Keratinocyte (primary cell): ENCODE measurements at regions not wholly inside any gene's neighbourhood (a gene's known extent, or its start where the extent isn't known, plus 50 kb on each side); places are given as distances from the start of the nearest gene placed in this dataset.

ENCODE experiments used
- DNase-seq: peaks from one replicate; pipeline ENCODE4 v3.0.0-alpha.2; 2011; ENCODE audit warnings: low read depth, missing footprints, low spot score
- FAIRE-seq: peaks from 2 replicates; lab custom pipeline; 2011; peaks lifted over from hg19 to GRCh38; lab: Jason Lieb, UNC
- H2AFZ ChIP-seq: 2 replicates; pipeline ENCODE4 v1.6.0; 2012; ENCODE audit warnings: low read length, control low read depth, inconsistent platforms; ENCODE audit not compliant: control insufficient read depth
- H3K27ac ChIP-seq: 2 replicates; pipeline ENCODE4 v1.5.1; 2011; ENCODE audit warnings: low read length; ENCODE audit not compliant: control insufficient read depth, insufficient read depth
- H3K27me3 ChIP-seq: 3 replicates; pipeline ENCODE4 v1.6.0; 2011; ENCODE audit warnings: low read length; ENCODE audit not compliant: control insufficient read depth, insufficient read depth; ENCODE audit errors: extremely low read depth
- H3K36me3 ChIP-seq, 2 experiments: 2 replicates in 1 of 2; 3 replicates in 1 of 2; pipeline ENCODE4 v1.5.1; 2011; ENCODE audit warnings: low read length in 2 of 2, mild to moderate bottlenecking in 1 of 2; ENCODE audit not compliant: control insufficient read depth in 2 of 2, insufficient read depth in 2 of 2; ENCODE audit errors: extremely low read depth in 1 of 2
- H3K4me1 ChIP-seq: 3 replicates; pipeline ENCODE4 v1.5.1; 2011; ENCODE audit warnings: low read length; ENCODE audit not compliant: control insufficient read depth, insufficient read depth; ENCODE audit errors: extremely low read depth
- H3K4me2 ChIP-seq: 3 replicates; pipeline ENCODE4 v1.6.0; 2011; ENCODE audit warnings: low read depth, low read length; ENCODE audit not compliant: control insufficient read depth, insufficient read depth; ENCODE audit errors: extremely low read depth
- H3K4me3 ChIP-seq, 3 experiments: fragments of 200-600 bp in 1 of 3; sonication (generic) in 1 of 3; 2 replicates in 2 of 3; 3 replicates in 1 of 3; pipeline ENCODE4 v1.5.1; 2011 to 2016; ENCODE audit warnings: low read length in 3 of 3, mild to moderate bottlenecking in 3 of 3, control low read depth in 2 of 3, inconsistent platforms in 1 of 3, low read depth in 1 of 3, mixed read lengths in 1 of 3, mixed run types in 1 of 3, moderate library complexity in 1 of 3; ENCODE audit not compliant: control insufficient read depth in 2 of 3, insufficient read depth in 2 of 3; ENCODE audit errors: extremely low read depth in 1 of 3
- H3K79me2 ChIP-seq: 2 replicates; pipeline ENCODE4 v1.6.0; 2012; ENCODE audit warnings: low read length; ENCODE audit not compliant: control insufficient read depth, insufficient read depth
- H3K9ac ChIP-seq: 3 replicates; pipeline ENCODE4 v1.6.0; 2011; ENCODE audit warnings: low read length; ENCODE audit not compliant: control insufficient read depth, insufficient read depth; ENCODE audit errors: extremely low read depth
- H3K9me1 ChIP-seq: 3 replicates; pipeline ENCODE4 v1.6.0; 2011; ENCODE audit warnings: low read length; ENCODE audit not compliant: control insufficient read depth, insufficient read depth; ENCODE audit errors: extremely low read depth
- H3K9me3 ChIP-seq: 2 replicates; pipeline ENCODE4 v1.5.1; 2012; ENCODE audit warnings: low read depth, low read length; ENCODE audit not compliant: control insufficient read depth
- H4K20me1 ChIP-seq: 3 replicates; pipeline ENCODE4 v1.6.0; 2011; ENCODE audit warnings: low read length; ENCODE audit not compliant: control insufficient read depth, insufficient read depth; ENCODE audit errors: extremely low read depth
- EZH2 ChIP-seq: IDR thresholded peaks from one replicate; pipeline ENCODE4 v1.6.1; 2012; ENCODE audit warnings: inconsistent platforms, mild to moderate bottlenecking, low read length, moderate library complexity
- dilution Hi-C: fragments of 300-500 bp; cut with MboI; formaldehyde crosslinking; loops from one replicate; pipeline ENCODE4 v1.7.0; 2020; ENCODE audit warnings: low sequenced_read_pairs; ENCODE audit not compliant: extremely low pct_ligation_motif_present
- TF ChIP-seq, protein P1 (sequence below), 3 experiments: IDR thresholded peaks in 1 of 3; conservative IDR thresholded peaks in 1 of 3; optimal IDR thresholded peaks in 1 of 3; 2 replicates in 2 of 3; 3 replicates in 1 of 3; pipeline versions ENCODE3 to v1.5.1; 2011; ENCODE audit warnings: low read length in 3 of 3, mild to moderate bottlenecking in 3 of 3, moderate library complexity in 2 of 3, control low read depth in 1 of 3, inconsistent platforms in 1 of 3; ENCODE audit not compliant: insufficient read depth in 2 of 3; ENCODE audit errors: extremely low read depth in 1 of 3

DNA sequence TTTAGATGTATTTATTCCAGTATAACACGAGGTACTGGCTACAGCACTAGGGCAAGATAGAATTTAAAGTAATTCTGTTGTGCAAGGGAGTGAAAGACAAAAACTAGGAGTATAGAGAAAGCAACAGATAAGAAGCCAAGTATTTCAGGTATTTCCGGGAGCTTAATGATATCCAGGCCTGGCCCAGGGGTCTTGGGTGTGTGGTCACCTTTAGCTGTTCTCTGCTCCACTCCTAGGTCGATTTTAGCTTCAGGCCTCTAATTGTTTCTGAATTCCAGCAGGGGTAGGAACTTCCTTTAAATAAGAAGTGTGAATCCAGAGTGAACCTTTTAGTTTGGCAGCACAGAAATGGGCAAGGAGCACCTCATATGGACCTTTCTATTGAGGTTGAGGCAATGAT, 342.3 kb upstream of the MYT1L start:
- Histone ChIP-seq H3K4me2 (no peak overlapping the region), H3K9me1 (no peaks in the 10 kb centered on the region), H3K4me1 (no peaks in the 10 kb centered on the region), H3K27ac (no peak overlapping the region), H3K27me3 (no peaks in the 10 kb centered on the region), H3K36me3 (no peaks in the 10 kb centered on the region), H3K9ac (no peak overlapping the region), H4K20me1 (no peaks in the 10 kb centered on the region), H2AFZ (no peak overlapping the region), H3K9me3 (peaks cover 2% of the 10 kb centered on the region), H3K4me3 (no peak overlapping the region), H3K79me2 (no peaks in the 10 kb centered on the region)
- dilution Hi-C loops = no loop called here
- DNase-seq (no peak), FAIRE-seq (no peak)
- TF ChIP-seq, protein P1, sequence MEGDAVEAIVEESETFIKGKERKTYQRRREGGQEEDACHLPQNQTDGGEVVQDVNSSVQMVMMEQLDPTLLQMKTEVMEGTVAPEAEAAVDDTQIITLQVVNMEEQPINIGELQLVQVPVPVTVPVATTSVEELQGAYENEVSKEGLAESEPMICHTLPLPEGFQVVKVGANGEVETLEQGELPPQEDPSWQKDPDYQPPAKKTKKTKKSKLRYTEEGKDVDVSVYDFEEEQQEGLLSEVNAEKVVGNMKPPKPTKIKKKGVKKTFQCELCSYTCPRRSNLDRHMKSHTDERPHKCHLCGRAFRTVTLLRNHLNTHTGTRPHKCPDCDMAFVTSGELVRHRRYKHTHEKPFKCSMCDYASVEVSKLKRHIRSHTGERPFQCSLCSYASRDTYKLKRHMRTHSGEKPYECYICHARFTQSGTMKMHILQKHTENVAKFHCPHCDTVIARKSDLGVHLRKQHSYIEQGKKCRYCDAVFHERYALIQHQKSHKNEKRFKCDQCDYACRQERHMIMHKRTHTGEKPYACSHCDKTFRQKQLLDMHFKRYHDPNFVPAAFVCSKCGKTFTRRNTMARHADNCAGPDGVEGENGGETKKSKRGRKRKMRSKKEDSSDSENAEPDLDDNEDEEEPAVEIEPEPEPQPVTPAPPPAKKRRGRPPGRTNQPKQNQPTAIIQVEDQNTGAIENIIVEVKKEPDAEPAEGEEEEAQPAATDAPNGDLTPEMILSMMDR (optimal IDR thresholded peaks at IDR 0.05 in 1 of 3, IDR thresholded peaks at IDR 0.05 in 1 of 3, conservative IDR thresholded peaks at IDR 0.05 in 1 of 3; ENCODE audit: extremely low read depth in 1 of 3, insufficient read depth in 2 of 3, low read length in 3 of 3) = no peak
- no peak for TF ChIP-seq EZH2

DNA sequence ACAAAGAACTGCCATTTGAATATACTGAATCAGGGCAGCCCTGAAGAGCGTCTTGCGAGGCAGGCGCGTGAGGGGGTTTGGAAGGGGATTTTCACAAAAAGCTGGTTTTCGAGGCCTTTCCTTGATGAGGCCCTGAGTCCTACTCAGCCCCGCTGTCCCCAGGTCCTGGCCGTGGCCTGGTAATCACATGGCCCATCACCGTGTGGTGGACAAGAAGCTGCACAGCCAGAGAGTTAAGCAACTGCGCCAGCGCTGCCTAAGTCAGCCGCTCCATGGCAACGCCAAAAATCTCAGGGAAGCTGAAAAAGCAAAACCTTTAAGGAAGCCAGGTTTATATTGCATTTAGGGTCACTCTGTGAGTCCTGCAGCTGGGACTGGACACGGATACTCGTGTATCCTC, 341.2 kb upstream of the MYT1L start:
- no peak for FAIRE-seq

More for the DNA sequence above, 341.2 kb upstream of the MYT1L start:
- no peak for DNase-seq
- Histone ChIP-seq H3K9ac (no peak overlapping the region), H3K27ac (no peak overlapping the region), H3K4me3 (no peak overlapping the region), H3K4me2 (no peak overlapping the region), H4K20me1 (no peaks in the 10 kb centered on the region), H3K36me3 (no peaks in the 10 kb centered on the region), H3K9me1 (no peaks in the 10 kb centered on the region), H3K79me2 (no peaks in the 10 kb centered on the region), H3K27me3 (no peaks in the 10 kb centered on the region), H2AFZ (no peak overlapping the region), H3K9me3 (peaks cover 2% of the 10 kb centered on the region), H3K4me1 (no peaks in the 10 kb centered on the region)
- TF ChIP-seq EZH2 = no peak
- TF ChIP-seq, protein P1 (optimal IDR thresholded peaks at IDR 0.05 in 1 of 3, IDR thresholded peaks at IDR 0.05 in 1 of 3, conservative IDR thresholded peaks at IDR 0.05 in 1 of 3; ENCODE audit: extremely low read depth in 1 of 3, insufficient read depth in 2 of 3, low read length in 3 of 3) = no peak
- dilution Hi-C loops = no loop called here
